ENCODE measurements at regions not wholly inside any gene's neighbourhood (a gene's known extent, or its start where the extent isn't known, plus 50 kb on each side); places are given as distances from the start of the nearest gene placed in this dataset.

- DNase-seq (ENCODE audit: low read depth in 1 of 2, low spot score in 1 of 2): no peak
- H3K36me3 ChIP-seq: no peaks in the 10 kb centered on the region
- no peak overlapping the region for H3K4me3 ChIP-seq
- no peak for TF ChIP-seq CTCF (IDR thresholded peaks at IDR 0.05; ENCODE audit: low read depth, low read length)
- no peaks in the 10 kb centered on the region for H3K27me3 ChIP-seq
- peaks cover 20% of the 10 kb centered on the region for H3K4me1 ChIP-seq (ENCODE audit: low read depth)
- no peak overlapping the region for H3K27ac ChIP-seq
- no peaks in the 10 kb centered on the region for H3K9me3 ChIP-seq (ENCODE audit: low read depth)
Observed at GRCh38 chr18:10245846-10246175, 208.6 kb upstream of the APCDD1 start.

- Histone ChIP-seq H3K9me3 (ENCODE audit: low read depth) (no peaks in the 10 kb centered on the region), H3K27me3 (no peaks in the 10 kb centered on the region), H3K36me3 (no peaks in the 10 kb centered on the region), H3K27ac (no peak overlapping the region), H3K4me3 (no peak overlapping the region), H3K4me1 (ENCODE audit: low read depth) (peaks cover 20% of the 10 kb centered on the region)
- peak; percentile 26 to 65 for DNase-seq (ENCODE audit: low read depth in 1 of 2, low spot score in 1 of 2)
- no peak for TF ChIP-seq CTCF (IDR thresholded peaks at IDR 0.05; ENCODE audit: low read depth, low read length)
Observed at GRCh38 chr18:10247021-10247741, 207.3 kb upstream of the APCDD1 start.

- H3K9me3 ChIP-seq (ENCODE audit: low read depth): no peaks in the 10 kb centered on the region
- H3K4me1 ChIP-seq (ENCODE audit: low read depth): peaks cover 20% of the 10 kb centered on the region
- DNase-seq (ENCODE audit: low read depth in 1 of 2, low spot score in 1 of 2): no peak
- H3K27ac ChIP-seq: no peak overlapping the region
- H3K36me3 ChIP-seq: no peaks in the 10 kb centered on the region
- no peak for TF ChIP-seq CTCF (IDR thresholded peaks at IDR 0.05; ENCODE audit: low read depth, low read length)
- H3K4me3 ChIP-seq: no peak overlapping the region
- H3K27me3 ChIP-seq: no peaks in the 10 kb centered on the region
Observed at GRCh38 chr18:10247742-10248082, 206.7 kb upstream of the APCDD1 start.

GRCh38 chr18:10248738-10249137 is 205.7 kb upstream of the APCDD1 start:
- no peak overlapping the region for H3K4me3 ChIP-seq
- H3K27me3 ChIP-seq: no peaks in the 10 kb centered on the region
- TF ChIP-seq CTCF (IDR thresholded peaks at IDR 0.05; ENCODE audit: low read depth, low read length): no peak
- H3K36me3 ChIP-seq: no peaks in the 10 kb centered on the region
- DNase-seq (ENCODE audit: low read depth in 1 of 2, low spot score in 1 of 2): no peak
- H3K4me1 ChIP-seq (ENCODE audit: low read depth): peaks cover 20% of the 10 kb centered on the region
- no peak overlapping the region for H3K27ac ChIP-seq
- H3K9me3 ChIP-seq (ENCODE audit: low read depth): no peaks in the 10 kb centered on the region

GRCh38 chr18:10249270-10249669 is 205.2 kb upstream of the APCDD1 start:
- no peaks in the 10 kb centered on the region for H3K36me3 ChIP-seq
- peak overlapping the region; percentile 72 for H3K27ac ChIP-seq
- peaks cover 20% of the 10 kb centered on the region for H3K4me1 ChIP-seq (ENCODE audit: low read depth)
- no peaks in the 10 kb centered on the region for H3K9me3 ChIP-seq (ENCODE audit: low read depth)
- no peak overlapping the region for H3K4me3 ChIP-seq
- no peaks in the 10 kb centered on the region for H3K27me3 ChIP-seq
- DNase-seq (ENCODE audit: low read depth in 1 of 2, low spot score in 1 of 2): peak in 1 of 2 donors; percentile 37
- no peak for TF ChIP-seq CTCF (IDR thresholded peaks at IDR 0.05; ENCODE audit: low read depth, low read length)

Measured in cardiac muscle cell (in vitro differentiated cells and primary cell).